ENCODE measurements at regions not wholly inside any gene's neighbourhood (a gene's known extent, or its start where the extent isn't known, plus 50 kb on each side); places are given as distances from the start of the nearest gene placed in this dataset.

- Mint-ChIP-seq H3K4me1 (ENCODE audit: low read depth) (peaks cover 3% of the 10 kb centered on the region), H3K27ac (no peak overlapping the region), H3K27me3 (no peaks in the 10 kb centered on the region), H3K9me3 (ENCODE audit: low read depth) (no peaks in the 10 kb centered on the region), H3K4me3 (ENCODE audit: low read depth) (no peak overlapping the region), H3K36me3 (ENCODE audit: insufficient read depth) (no peaks in the 10 kb centered on the region)
- no peak for DNase-seq (ENCODE audit: low spot score, unreplicated experiment)
- TF ChIP-seq CTCF (IDR thresholded peaks at IDR 0.05; ENCODE audit: unreplicated experiment): no peak
Measured at GRCh38 chr10:118955951-118956801, 73.3 kb upstream of the NANOS1 start.

- H3K9me3 Mint-ChIP-seq (ENCODE audit: low read depth): no peaks in the 10 kb centered on the region
- no peak overlapping the region for H3K4me3 Mint-ChIP-seq (ENCODE audit: low read depth)
- no peak for TF ChIP-seq CTCF (IDR thresholded peaks at IDR 0.05; ENCODE audit: unreplicated experiment)
- H3K36me3 Mint-ChIP-seq (ENCODE audit: insufficient read depth): no peaks in the 10 kb centered on the region
- no peak for DNase-seq (ENCODE audit: low spot score, unreplicated experiment)
- H3K4me1 Mint-ChIP-seq (ENCODE audit: low read depth): peaks cover 3% of the 10 kb centered on the region
- H3K27ac Mint-ChIP-seq: no peak overlapping the region
- no peaks in the 10 kb centered on the region for H3K27me3 Mint-ChIP-seq
Measured at GRCh38 chr10:118956802-118957442, 72.6 kb upstream of the NANOS1 start.

GRCh38 chr10:118957443-118957825 is 72.1 kb upstream of the NANOS1 start:
- no peak for DNase-seq (ENCODE audit: low spot score, unreplicated experiment)
- H3K36me3 Mint-ChIP-seq (ENCODE audit: insufficient read depth): no peaks in the 10 kb centered on the region
- H3K9me3 Mint-ChIP-seq (ENCODE audit: low read depth): no peaks in the 10 kb centered on the region
- H3K4me3 Mint-ChIP-seq (ENCODE audit: low read depth): no peak overlapping the region
- H3K27me3 Mint-ChIP-seq: no peaks in the 10 kb centered on the region
- no peak for TF ChIP-seq CTCF (IDR thresholded peaks at IDR 0.05; ENCODE audit: unreplicated experiment)
- H3K4me1 Mint-ChIP-seq (ENCODE audit: low read depth): peaks cover 3% of the 10 kb centered on the region
- no peak overlapping the region for H3K27ac Mint-ChIP-seq

- Mint-ChIP-seq H3K9me3 (ENCODE audit: low read depth) (no peaks in the 10 kb centered on the region), H3K27ac (no peak overlapping the region), H3K4me1 (ENCODE audit: low read depth) (peaks cover 3% of the 10 kb centered on the region), H3K4me3 (ENCODE audit: low read depth) (no peak overlapping the region), H3K27me3 (no peaks in the 10 kb centered on the region), H3K36me3 (ENCODE audit: insufficient read depth) (no peaks in the 10 kb centered on the region)
- no peak for DNase-seq (ENCODE audit: low spot score, unreplicated experiment)
- no peak for TF ChIP-seq CTCF (IDR thresholded peaks at IDR 0.05; ENCODE audit: unreplicated experiment)
Measured at GRCh38 chr10:118957966-118958365, 71.5 kb upstream of the NANOS1 start.

- Mint-ChIP-seq H3K9me3 (ENCODE audit: low read depth) (no peaks in the 10 kb centered on the region), H3K4me3 (ENCODE audit: low read depth) (no peak overlapping the region), H3K4me1 (ENCODE audit: low read depth) (peaks cover 3% of the 10 kb centered on the region), H3K36me3 (ENCODE audit: insufficient read depth) (no peaks in the 10 kb centered on the region), H3K27me3 (no peaks in the 10 kb centered on the region), H3K27ac (peak overlapping the region; percentile 24)
- no peak for DNase-seq (ENCODE audit: low spot score, unreplicated experiment)
- no peak for TF ChIP-seq CTCF (IDR thresholded peaks at IDR 0.05; ENCODE audit: unreplicated experiment)
Measured at GRCh38 chr10:118958559-118958958, 71.0 kb upstream of the NANOS1 start.

Data from progenitor cell of endocrine pancreas (in vitro differentiated cells).